ENCODE measurements at regions not wholly inside any gene's neighbourhood (a gene's known extent, or its start where the extent isn't known, plus 50 kb on each side); places are given as distances from the start of the nearest gene placed in this dataset.

DNA sequence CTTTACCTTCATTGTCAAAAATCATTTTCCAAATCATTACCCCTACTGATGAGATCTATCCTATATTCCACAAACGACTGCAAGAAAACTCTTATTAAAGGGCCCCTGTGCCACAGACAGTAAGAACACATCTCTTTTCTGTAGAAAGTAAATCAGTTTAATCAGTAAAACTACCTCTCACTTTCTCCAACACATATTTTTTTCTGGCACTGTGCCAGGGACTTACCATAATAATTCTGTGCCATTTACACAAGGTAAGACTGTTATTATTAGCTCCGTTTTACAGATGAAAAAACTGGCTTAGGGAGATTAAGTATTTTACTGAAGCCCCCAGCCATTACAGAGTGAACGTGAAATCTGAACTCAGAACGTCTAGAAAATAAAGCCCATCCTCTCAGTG, 587.0 kb upstream of the COX7C start:
- DNase-seq (ENCODE audit: low read depth), result no peak

DNA sequence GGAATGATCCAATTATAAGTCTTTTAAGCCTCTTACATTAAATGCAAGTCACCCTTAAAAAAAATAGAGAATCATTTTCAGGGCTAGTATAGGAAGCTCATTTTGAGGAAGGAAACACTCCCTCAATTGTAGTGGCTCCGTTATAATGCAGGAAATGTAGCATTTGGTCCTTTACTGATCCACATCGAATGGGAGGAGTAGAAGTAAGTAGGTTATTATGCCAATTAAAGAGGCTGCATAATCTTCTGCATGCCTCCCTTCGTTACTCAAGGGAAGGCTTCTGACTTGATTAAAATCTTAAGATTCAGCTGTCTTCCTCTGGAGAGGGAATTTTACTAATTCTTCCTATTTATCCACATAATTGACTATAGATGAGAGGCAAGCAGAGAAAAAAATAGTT, 579.2 kb upstream of the COX7C start:
- no peak for DNase-seq (ENCODE audit: low read depth)

DNA sequence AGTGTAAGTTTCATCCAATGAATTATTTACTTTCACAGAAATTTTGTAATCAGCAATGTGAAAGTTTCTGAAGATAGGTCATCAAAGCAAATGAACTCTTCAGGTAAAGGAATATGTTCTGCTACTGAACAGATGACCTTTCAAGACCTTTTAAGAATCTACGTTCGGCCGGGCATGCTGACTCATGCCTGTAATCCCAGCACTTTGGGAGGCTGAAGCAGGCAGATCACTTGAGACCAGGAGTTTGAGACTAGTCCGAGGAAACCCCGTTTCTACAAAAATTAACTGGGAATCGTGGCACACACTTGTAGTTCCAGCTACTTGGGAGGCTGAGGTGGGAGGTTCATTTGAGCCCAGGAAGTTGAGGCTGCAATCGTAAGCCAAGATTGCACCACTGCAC, 578.4 kb upstream of the COX7C start:
- DNase-seq (ENCODE audit: low read depth), result no peak

DNA sequence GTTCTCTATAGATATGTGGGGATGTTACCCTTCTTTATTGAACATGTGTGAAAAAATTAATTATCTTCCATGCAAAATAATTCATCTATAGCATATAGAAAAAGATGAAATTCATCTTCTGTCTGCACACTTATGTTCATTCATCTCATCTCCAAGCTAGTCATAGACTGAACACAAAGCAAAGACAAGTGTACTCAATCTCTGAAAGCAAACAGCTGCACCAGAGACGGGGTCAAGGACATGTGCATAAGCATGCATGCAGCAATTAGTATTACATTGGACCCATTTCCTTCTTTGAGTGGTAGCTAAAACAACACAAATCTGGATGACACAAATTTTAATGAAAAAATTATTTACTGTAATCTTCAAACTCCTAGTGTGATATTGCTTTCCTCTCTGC, 547.0 kb upstream of the COX7C start:
- no peak for DNase-seq (ENCODE audit: low read depth)

DNA sequence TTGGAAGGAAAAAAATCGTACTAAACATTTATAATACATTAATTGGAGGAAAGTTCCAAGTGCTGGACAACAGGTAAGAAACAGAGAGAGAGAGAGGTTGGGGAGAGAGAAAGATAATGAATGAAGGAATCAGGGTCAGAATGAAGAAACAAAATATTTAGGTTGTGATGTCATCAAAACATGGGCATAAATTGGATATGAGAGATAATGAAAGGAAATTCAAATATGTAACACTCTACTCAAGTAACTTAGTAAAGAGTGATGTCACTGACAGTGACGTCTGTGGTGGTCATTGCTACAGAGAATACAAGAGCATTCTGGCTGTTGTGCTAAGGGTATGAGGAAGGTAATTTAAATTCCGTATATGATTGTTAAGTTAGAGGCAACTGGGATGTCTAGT, 543.4 kb upstream of the COX7C start:
- DNase-seq (ENCODE audit: low read depth), result no peak

DNA sequence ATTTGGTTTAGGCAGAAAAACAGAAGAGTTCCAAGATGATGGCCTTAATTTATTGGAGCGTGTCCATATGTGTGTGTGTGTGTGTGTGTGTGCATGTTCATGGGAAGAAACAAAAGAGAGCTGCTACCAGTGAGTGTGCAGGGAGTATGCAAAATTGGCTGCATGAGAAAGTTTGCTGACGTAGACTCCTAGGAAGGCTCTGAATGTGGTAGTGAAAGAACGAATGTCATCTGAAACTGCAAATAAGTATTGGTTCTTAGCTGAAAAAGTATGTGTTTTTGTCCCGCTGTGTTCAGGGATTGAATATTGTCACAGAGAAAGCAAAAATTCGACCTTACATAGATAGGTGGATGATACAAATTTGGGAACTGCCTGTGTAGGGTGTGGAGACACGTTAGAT, 542.6 kb upstream of the COX7C start:
- no peak for DNase-seq (ENCODE audit: low read depth)

DNA sequence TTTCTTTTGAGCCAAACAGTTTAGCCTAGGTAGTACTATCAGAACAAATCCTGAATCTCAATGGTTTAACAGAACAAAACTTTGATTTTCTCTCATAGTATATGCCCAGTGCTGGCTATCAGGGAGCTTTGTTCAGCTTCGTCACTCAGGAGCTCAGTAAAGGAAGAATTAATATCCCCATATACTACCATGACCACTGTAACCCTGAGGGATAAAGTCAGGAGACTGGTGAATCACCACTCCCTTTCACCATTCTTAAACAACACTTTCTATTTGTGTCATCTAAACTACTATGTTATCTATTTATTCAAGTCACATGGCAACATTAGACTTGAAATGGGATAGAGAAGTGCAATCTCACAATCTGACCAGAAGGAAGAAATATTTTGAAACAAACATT, 522.6 kb upstream of the COX7C start:
- DNase-seq (ENCODE audit: low read depth), result no peak

DNA sequence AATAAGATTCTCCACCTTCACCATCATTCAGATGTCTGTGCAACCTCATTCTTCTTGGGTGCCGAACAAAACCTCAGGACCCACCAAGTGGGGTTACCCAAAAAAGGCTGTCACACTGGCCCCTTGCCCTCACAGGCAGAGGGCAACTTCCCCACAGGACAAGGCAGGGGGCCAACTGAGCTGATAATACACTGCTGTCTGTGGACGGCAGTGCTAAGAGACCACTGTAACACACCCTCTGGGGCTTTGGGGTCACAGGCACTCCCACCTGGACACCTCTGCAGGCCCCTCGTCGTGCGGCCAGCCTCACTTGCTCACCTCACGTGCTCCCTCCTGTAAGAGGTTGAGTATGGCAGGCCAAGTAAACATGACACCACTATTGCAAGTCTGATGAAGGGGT, 515.8 kb upstream of the COX7C start:
- no peak for DNase-seq (ENCODE audit: low read depth)

DNA sequence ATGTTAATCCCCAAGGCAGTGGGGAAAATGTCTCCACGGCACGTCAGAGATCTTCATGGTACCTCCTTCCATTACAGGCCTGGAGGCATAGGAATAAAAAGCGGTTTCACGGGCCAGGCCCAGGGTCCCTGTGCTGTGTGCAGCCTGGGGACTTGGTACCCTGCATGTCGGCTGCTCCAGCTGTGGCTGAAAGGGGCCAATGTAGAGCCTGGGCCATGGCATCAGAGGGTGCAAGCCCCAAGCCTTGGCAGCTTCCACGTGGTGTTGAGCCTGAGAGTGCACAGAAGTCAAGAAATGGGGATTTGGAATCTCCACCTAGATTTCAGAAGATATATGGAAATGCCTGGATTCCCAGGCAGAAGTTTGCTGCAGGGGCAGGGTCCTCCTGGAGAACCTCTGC, 508.9 kb upstream of the COX7C start:
- DNase-seq (ENCODE audit: low read depth), result no peak

DNA sequence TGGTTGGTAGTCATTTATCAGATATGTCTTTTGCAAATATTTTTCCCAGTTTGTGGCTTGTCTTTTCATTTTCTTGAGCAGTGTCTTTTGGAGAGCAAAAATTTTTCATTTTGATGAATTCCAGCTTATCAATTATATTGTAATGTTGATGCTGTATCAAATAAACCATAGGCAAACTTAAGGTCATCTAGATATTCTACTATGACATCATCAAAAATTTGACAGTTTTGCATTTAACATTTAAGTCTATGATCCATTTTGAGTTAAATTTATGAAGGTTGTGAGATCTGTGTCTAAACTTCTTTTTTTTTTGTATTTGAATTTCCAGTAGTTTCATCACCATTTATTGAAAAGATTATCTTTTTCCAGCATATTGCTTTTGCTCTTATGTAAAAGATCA, 505.5 kb upstream of the COX7C start:
- no peak for DNase-seq (ENCODE audit: low read depth)

DNA sequence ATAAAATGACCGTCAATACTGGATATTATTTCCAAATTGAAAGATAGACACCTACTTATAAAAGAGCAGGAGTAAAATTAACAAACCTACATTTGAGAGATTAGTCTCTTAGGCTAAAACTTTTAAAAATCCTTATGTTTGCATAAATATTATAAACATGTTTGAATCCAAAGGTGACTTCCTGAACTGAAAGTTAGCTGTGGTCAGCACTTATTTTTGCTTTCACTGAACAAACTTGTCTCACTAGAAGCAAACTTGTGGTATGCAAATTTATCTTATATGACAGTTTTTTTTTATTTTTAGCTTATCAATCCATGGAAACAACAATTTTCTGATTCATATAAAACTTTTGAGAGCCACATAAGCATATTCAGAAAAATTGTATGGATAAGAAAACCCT, 502.6 kb upstream of the COX7C start:
- DNase-seq (ENCODE audit: low read depth), result no peak

DNA sequence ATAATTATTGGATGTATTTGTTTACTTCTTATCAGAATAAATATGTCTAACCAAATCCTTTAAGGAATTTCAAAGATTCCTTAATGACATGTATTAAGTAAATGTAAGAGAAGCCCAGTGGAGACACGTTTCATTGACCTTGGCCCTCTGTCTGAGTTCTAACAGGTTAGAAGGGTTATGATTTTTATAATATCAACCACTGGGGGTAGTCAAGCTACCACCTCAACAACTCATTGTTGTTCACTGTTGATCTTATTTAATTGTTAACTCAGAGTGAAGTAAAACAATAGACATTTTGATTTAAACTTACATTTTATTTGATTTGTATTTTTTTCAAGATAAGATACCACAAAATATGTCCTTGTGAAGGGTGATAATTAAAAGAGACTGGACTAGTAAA, 499.2 kb upstream of the COX7C start:
- DNase-seq (ENCODE audit: low read depth), result no peak

DNA sequence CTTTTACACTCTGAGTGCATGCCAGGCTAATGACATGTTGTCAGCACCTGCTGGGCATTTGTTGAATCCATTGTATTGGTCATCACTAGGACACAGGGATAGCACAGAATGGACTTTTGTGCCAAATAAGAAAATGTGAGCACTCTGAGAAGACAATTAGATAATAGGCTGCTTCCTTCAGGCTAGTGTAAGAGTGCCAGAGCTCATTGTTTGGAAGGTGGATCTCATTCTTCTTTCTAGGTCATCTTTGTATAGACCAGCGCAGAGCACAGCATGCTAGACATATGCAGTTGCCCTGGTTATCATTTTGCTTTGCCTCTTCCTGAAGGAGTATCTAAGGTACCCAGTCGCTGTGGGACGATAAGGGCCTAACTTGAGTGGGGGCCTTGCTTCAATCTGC, 493.4 kb upstream of the COX7C start:
- DNase-seq (ENCODE audit: low read depth), result no peak

DNA sequence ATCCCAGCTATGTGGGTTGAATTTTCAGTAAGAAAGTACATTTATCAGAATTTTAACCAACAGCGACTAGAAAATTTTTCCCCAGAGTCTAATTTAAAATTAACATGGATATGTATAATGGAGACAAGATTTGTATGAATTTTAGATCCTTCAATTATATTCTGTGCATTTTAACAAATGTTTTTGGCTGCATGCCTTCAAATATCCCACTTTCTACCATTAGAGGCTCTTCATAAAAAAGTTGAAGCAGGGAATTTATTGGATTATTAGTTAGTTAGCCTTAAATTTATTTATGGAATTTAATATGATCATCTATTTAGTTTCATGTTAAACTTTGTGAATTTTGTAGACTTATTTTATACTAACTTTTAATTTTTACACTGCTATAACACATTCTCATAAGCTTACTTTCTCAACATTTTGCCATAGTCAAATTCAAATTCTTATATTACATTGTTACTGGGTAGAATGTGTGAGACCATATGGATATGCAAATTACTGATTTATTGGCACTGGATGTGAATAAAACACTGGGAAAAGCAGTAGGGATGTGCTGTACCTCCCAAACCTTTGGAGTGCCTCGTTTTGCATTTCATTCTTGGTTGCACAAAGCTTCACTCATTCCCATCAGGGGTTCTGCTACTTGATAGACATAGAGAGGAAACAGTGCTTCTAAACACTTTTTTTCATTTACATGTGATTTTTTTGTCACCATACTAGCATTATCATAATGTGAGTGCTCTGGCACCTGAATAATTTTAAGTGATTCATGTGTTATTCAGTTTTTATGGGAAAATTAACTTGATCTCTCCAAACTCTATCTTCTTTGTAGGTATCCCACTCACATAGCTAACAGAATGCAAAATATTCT, 491.8 kb upstream of the COX7C start:
- no peak for DNase-seq (ENCODE audit: low read depth)

DNA sequence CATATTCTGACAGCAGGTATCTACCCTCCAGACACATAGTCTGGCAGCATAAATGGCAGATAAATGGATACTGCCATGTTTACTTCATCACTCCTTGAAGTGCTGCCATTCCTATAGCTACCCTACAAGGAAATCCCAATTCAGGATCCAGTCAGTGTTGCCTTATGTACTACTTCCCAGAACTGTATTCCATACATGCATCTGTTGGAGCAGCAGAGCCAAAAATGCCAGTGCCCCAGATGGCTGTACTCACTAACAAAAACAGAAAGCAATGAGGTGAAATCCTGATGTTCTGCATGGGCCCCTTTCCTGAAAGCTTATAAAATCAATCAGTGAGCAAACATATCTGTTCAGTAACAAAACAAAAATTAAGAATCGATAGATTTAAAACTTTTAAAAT, 490.0 kb upstream of the COX7C start:
- DNase-seq (ENCODE audit: low read depth), result no peak

DNA sequence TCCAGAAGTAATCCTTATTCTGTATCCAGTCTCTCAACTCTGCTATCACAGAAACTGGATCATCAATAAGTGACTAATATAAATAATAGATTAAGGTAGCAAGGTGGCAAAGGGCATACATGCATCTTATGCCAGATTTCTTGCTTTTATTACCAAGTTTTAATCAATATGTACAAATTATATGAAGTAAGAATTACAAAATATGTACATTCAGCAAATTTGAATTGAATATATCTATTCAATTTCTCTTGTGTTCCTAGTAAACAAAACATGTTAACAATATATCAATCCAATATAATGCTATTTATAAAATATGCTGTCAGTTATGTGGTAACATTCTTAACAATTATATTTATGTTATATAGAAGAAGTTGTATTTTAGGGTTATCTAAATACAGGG, 488.7 kb upstream of the COX7C start:
- DNase-seq (ENCODE audit: low read depth), result no peak

DNA sequence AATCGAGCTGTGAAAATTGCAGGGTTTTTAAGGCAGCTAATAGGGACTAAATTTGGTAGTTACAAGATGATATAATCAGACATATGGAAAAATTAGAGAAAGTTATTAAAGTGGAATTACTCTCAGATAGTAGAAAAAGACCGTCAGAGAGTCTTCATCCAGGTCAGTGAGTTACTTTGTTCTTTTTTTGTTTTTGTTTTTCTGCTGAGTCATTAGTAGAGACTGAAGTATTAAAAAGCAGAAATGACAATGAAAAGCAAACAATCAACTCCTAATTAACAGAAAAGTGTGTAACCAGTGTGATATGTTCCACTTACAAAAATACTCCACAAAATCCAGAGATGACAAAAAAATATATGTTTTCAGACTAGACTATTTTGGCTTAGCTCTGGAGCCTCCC, 480.4 kb upstream of the COX7C start:
- DNase-seq (ENCODE audit: low read depth), result no peak

DNA sequence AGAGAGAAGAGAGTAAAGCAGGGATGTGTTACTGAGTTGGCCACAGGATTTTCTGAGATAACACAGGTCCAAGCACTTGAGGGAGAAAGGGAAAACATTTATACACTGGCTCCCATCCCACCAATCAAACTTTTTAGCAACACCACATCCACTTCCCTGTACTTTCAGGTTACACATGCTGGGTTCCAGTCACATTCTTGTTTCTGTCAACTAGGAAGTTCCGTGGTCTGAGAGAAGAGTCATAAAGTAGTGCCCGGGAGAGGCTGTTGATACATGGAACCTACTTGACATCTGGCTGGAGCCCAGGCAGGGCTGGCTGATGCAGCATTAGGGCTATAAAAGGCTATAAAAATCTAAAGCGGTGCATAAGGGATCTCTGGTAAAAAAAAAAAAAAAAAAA, 473.9 kb upstream of the COX7C start:
- DNase-seq (ENCODE audit: low read depth), result no peak

DNA sequence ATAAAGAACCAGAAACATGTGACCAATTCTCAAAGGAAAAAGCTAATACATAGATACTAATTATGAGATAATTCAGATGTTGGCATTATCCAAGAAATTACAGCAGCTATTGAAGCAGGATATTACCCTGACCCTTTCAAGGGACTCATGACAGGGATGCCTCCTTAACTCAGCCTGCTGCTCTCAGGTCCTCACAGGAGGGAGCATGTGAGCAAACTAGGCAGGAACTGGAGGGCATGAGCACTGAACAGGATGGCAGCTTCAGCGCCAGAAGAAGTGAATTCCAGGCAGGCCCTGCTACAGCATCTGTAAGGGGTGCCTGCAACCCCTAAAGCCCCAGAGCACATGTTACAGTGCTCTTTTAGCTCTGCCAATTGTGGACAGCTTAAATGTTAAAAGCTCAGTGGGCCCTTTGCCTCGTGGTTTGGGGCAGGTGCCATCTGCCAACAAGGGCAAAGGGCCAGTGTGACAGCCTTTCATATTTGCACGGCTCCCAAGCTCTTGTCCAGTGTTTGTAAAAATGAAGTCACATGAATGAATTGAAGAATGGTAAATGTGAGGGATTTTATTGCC, 464.7 kb upstream of the COX7C start:
- DNase-seq (ENCODE audit: low read depth), result no peak

DNA sequence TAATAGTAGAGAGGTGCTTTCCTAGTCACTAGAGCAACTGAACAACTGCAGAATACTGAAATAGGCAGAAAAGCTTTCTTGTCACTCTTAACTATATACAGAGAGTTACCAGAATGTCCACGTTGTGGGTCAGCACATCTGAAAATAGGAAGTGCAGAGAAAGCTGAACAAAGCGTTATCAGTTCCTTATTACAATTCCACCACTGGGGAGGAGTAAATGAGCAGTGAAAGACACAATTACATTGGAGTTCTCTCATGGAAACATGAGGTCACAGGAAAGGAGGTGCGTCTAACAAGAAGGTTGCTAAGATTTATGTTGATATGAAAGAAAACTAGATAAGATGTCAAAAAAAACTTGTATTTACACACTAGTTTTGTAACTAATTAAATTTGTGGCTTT, 461.9 kb upstream of the COX7C start:
- no peak for DNase-seq (ENCODE audit: low read depth)

DNA sequence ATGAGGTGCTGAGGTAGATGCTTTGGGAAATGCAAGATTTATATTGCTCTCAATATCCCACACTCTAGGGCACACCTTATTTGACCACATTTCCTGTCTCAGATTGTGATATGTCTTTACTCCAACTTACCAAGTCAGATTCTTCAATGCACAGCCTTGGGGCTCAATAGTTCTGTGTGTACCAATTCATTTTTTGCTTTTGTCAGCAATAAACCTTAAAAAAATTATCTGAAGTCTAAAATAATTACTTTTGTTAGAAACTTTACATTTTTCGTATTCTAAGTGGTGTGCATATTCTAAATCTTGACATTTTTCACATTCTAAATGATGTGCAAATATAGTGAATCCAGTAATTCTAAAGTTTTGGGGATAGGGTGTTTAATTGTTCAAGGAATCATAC, 447.5 kb upstream of the COX7C start:
- no peak for DNase-seq (ENCODE audit: low read depth)

DNA sequence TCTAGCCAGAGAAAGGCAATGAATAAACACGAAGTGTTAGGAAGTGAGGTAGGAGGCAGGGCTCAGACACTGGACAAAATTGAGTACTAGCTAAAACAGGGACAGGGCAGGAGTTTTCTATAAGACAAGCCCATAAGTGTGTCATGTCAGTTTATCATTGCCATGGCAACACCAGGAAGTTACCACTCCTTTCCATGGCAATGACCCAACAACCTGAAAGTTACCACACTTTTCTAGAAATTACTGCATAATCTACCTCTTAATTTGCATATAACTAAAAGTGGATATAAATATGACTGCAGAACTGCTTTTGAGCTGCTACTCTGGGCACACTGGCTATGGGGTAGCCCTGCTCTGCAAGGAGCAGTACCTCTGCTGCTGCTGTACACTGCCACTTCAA, 442.5 kb upstream of the COX7C start:
- DNase-seq (ENCODE audit: low read depth), result no peak

DNA sequence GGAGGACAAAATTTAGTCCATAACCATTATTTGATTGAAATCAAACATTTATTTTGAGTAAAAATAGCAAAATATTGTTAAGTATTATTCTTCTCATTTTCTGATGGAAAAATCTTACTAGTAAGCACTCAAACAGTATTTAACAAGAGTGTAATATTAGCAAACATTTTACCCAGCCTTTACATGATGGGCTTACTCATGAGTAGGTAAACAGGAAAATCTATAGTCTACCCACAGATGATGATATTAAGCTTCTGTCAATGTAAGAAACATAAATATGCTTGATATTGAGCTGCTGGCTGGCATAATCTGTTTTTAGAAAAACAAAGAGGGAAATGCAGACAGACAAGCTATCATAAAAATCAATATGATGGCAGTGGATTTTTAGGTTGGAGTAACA, 418.5 kb upstream of the COX7C start:
- DNase-seq (ENCODE audit: low read depth), result no peak

DNA sequence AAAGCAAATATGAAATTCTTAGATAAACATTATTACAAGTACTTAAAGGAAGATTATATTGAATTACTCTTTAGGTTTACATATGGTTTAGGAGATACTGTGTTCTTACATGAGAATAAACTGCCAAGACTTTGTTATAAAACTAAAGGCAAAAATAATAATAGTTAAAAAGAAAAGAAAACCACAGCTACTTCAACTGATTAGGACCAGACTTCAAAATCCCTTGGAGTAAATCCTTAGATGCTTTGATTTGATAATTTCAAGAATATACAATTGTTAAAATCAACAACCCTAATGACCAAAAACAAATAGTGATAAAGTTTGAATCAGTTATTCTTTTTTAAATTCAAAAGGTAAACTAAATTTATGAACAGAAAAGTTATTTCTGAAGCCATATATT, 389.6 kb upstream of the COX7C start:
- DNase-seq (ENCODE audit: low read depth), result no peak
